ENCODE measurements at regions not wholly inside any gene's neighbourhood (a gene's known extent, or its start where the extent isn't known, plus 50 kb on each side); places are given as distances from the start of the nearest gene placed in this dataset.

- TF ChIP-seq POLR2A (IDR thresholded peaks at IDR 0.05) (no peak), CTCF (IDR thresholded peaks at IDR 0.05 in 4 of 5, conservative IDR thresholded peaks at IDR 0.05 in 1 of 5) (no peak)
These were observed 250.7 kb upstream of the ROBO2 start for GRCh38 chr3:76789237-76789636.
